ENCODE measurements at regions not wholly inside any gene's neighbourhood (a gene's known extent, or its start where the extent isn't known, plus 50 kb on each side); places are given as distances from the start of the nearest gene placed in this dataset.
"Not testable (repeated sequence)": the region's sequence is repeated elsewhere in the genome, so short reads cannot be mapped to it uniquely, and the experiment has no call there.

GRCh38 chr10:28771580-28772090 is 94.3 kb downstream of the BAMBI start:
- TF ChIP-seq CTCF (conservative IDR thresholded peaks at IDR 0.05; ENCODE audit: low read depth, low read length); EZH2 (IDR thresholded peaks at IDR 0.05; ENCODE audit: borderline replicate concordance, low read depth, low read length, poor library complexity, severe bottlenecking): not testable (repeated sequence)

All from A673 (cell line).